ENCODE measurements at regions not wholly inside any gene's neighbourhood (a gene's known extent, or its start where the extent isn't known, plus 50 kb on each side); places are given as distances from the start of the nearest gene placed in this dataset.

DNA sequence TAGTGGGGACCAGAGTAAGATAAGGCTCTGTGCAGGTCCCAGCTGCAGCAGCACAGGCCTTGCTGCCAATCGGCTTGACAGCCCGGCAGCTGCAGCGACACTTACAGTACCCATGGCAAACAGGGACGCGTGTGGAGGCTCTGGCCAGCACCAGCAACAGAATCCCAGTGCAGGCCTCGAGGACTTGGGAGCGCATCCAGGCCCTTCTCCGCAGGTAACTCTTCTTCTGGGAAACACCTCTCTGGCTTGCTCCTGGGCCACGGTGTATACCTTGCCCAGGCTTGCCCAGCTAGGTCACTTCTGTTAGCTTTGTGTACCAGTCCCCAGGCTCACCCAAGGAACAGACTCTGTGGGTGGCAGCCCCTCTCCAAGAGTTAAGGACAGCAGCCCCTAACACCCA, 126.7 kb downstream of the CTTN start (continued):
- no peak for TF ChIP-seq EZH2 (IDR thresholded peaks at IDR 0.05; ENCODE audit: low read depth, unreplicated experiment)
- TF ChIP-seq JUNB (IDR thresholded peaks at IDR 0.05; ENCODE audit: unreplicated experiment), result no peak
- TF ChIP-seq, protein P1, sequence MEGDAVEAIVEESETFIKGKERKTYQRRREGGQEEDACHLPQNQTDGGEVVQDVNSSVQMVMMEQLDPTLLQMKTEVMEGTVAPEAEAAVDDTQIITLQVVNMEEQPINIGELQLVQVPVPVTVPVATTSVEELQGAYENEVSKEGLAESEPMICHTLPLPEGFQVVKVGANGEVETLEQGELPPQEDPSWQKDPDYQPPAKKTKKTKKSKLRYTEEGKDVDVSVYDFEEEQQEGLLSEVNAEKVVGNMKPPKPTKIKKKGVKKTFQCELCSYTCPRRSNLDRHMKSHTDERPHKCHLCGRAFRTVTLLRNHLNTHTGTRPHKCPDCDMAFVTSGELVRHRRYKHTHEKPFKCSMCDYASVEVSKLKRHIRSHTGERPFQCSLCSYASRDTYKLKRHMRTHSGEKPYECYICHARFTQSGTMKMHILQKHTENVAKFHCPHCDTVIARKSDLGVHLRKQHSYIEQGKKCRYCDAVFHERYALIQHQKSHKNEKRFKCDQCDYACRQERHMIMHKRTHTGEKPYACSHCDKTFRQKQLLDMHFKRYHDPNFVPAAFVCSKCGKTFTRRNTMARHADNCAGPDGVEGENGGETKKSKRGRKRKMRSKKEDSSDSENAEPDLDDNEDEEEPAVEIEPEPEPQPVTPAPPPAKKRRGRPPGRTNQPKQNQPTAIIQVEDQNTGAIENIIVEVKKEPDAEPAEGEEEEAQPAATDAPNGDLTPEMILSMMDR (conservative IDR thresholded peaks at IDR 0.05; ENCODE audit: low read depth in 2 of 2), result no peak
- TF ChIP-seq EZH2phosphoT487 (IDR thresholded peaks at IDR 0.05; ENCODE audit: unreplicated experiment), result no peak
- TF ChIP-seq, protein P2, sequence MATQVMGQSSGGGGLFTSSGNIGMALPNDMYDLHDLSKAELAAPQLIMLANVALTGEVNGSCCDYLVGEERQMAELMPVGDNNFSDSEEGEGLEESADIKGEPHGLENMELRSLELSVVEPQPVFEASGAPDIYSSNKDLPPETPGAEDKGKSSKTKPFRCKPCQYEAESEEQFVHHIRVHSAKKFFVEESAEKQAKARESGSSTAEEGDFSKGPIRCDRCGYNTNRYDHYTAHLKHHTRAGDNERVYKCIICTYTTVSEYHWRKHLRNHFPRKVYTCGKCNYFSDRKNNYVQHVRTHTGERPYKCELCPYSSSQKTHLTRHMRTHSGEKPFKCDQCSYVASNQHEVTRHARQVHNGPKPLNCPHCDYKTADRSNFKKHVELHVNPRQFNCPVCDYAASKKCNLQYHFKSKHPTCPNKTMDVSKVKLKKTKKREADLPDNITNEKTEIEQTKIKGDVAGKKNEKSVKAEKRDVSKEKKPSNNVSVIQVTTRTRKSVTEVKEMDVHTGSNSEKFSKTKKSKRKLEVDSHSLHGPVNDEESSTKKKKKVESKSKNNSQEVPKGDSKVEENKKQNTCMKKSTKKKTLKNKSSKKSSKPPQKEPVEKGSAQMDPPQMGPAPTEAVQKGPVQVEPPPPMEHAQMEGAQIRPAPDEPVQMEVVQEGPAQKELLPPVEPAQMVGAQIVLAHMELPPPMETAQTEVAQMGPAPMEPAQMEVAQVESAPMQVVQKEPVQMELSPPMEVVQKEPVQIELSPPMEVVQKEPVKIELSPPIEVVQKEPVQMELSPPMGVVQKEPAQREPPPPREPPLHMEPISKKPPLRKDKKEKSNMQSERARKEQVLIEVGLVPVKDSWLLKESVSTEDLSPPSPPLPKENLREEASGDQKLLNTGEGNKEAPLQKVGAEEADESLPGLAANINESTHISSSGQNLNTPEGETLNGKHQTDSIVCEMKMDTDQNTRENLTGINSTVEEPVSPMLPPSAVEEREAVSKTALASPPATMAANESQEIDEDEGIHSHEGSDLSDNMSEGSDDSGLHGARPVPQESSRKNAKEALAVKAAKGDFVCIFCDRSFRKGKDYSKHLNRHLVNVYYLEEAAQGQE (IDR thresholded peaks at IDR 0.05; ENCODE audit: unreplicated experiment), result no peak
- TF ChIP-seq, protein P3, sequence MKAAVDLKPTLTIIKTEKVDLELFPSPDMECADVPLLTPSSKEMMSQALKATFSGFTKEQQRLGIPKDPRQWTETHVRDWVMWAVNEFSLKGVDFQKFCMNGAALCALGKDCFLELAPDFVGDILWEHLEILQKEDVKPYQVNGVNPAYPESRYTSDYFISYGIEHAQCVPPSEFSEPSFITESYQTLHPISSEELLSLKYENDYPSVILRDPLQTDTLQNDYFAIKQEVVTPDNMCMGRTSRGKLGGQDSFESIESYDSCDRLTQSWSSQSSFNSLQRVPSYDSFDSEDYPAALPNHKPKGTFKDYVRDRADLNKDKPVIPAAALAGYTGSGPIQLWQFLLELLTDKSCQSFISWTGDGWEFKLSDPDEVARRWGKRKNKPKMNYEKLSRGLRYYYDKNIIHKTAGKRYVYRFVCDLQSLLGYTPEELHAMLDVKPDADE (IDR thresholded peaks at IDR 0.05), result no peak
- TF ChIP-seq POLR2AphosphoS5 (IDR thresholded peaks at IDR 0.05; ENCODE audit: low read depth), result no peak
- no peak for TF ChIP-seq NANOG (IDR thresholded peaks at IDR 0.05; ENCODE audit: borderline replicate concordance)
- TF ChIP-seq ZNF331 (CRISPR knock-in tag; IDR thresholded peaks at IDR 0.05; ENCODE audit: low read depth), result no peak

DNA sequence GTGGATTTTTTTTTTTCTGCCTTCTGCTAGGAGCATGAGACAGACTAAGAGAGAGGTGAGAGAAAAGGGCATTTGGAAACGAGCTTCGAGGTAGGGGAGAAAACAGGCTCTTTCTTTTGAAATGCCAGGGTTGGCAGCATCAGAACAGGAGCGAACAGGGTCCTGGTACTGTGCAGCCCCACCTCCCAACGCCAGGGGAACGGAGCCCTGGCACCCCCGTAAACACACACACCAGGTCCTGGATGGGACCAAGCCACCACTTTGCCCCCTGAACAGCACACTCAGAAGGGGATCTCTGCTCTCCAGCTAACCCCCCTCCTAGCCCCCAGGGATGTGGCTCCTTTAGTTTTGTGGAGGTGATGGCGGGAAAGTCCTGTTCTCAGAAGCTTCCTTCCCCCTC, 127.1 kb downstream of the CTTN start:
- ATAC-seq (no peak), DNase-seq (ENCODE audit: low spot score) (no peak)
- Mint-ChIP-seq H3K27me3 (ENCODE audit: insufficient read depth, low read depth, poor library complexity) (peaks cover 31% of the 10 kb centered on the region), H3K9me3 (peaks cover 3% of the 10 kb centered on the region; the same call in 1 of the 3 replicates), H3K27ac (no peak overlapping the region), H3K4me1 (peaks cover 65% of the 10 kb centered on the region), H3K4me3 (no peak overlapping the region; the same call in 2 of the 3 replicates), H3K36me3 (ENCODE audit: low read depth) (peaks cover 5% of the 10 kb centered on the region; the same call in 2 of the 3 replicates)
- Histone ChIP-seq H3K36me3 (ENCODE audit: insufficient read depth) (no peaks in the 10 kb centered on the region), H3K9me2 (ENCODE audit: insufficient read depth) (no peaks in the 10 kb centered on the region), H3K27ac (ENCODE audit: low read depth) (peak overlapping the region; percentile 69; the same call in 1 of the 2 replicates), H4K20me1 (replicated peaks; ENCODE audit: insufficient read depth) (no peaks in the 10 kb centered on the region; the same call in 1 of the 2 replicates), H3F3A (replicated peaks; ENCODE audit: low read depth) (no peaks in the 10 kb centered on the region), H2AFZ (no peak overlapping the region), H3K4me1 (ENCODE audit: insufficient read depth) (peaks cover 25% of the 10 kb centered on the region), H3K79me2 (replicated peaks; ENCODE audit: insufficient read depth) (peaks cover 11% of the 10 kb centered on the region; the same call in 1 of the 2 replicates), H3K4me3 (no peak overlapping the region), H3K27me3 (ENCODE audit: insufficient read depth) (no peaks in the 10 kb centered on the region), H3K4me2 (peak overlapping the region; percentile 71; the same call in 1 of the 2 replicates)
- TF ChIP-seq ZNF114 (CRISPR knock-in tag; IDR thresholded peaks at IDR 0.05), result no peak
- TF ChIP-seq, protein P4, sequence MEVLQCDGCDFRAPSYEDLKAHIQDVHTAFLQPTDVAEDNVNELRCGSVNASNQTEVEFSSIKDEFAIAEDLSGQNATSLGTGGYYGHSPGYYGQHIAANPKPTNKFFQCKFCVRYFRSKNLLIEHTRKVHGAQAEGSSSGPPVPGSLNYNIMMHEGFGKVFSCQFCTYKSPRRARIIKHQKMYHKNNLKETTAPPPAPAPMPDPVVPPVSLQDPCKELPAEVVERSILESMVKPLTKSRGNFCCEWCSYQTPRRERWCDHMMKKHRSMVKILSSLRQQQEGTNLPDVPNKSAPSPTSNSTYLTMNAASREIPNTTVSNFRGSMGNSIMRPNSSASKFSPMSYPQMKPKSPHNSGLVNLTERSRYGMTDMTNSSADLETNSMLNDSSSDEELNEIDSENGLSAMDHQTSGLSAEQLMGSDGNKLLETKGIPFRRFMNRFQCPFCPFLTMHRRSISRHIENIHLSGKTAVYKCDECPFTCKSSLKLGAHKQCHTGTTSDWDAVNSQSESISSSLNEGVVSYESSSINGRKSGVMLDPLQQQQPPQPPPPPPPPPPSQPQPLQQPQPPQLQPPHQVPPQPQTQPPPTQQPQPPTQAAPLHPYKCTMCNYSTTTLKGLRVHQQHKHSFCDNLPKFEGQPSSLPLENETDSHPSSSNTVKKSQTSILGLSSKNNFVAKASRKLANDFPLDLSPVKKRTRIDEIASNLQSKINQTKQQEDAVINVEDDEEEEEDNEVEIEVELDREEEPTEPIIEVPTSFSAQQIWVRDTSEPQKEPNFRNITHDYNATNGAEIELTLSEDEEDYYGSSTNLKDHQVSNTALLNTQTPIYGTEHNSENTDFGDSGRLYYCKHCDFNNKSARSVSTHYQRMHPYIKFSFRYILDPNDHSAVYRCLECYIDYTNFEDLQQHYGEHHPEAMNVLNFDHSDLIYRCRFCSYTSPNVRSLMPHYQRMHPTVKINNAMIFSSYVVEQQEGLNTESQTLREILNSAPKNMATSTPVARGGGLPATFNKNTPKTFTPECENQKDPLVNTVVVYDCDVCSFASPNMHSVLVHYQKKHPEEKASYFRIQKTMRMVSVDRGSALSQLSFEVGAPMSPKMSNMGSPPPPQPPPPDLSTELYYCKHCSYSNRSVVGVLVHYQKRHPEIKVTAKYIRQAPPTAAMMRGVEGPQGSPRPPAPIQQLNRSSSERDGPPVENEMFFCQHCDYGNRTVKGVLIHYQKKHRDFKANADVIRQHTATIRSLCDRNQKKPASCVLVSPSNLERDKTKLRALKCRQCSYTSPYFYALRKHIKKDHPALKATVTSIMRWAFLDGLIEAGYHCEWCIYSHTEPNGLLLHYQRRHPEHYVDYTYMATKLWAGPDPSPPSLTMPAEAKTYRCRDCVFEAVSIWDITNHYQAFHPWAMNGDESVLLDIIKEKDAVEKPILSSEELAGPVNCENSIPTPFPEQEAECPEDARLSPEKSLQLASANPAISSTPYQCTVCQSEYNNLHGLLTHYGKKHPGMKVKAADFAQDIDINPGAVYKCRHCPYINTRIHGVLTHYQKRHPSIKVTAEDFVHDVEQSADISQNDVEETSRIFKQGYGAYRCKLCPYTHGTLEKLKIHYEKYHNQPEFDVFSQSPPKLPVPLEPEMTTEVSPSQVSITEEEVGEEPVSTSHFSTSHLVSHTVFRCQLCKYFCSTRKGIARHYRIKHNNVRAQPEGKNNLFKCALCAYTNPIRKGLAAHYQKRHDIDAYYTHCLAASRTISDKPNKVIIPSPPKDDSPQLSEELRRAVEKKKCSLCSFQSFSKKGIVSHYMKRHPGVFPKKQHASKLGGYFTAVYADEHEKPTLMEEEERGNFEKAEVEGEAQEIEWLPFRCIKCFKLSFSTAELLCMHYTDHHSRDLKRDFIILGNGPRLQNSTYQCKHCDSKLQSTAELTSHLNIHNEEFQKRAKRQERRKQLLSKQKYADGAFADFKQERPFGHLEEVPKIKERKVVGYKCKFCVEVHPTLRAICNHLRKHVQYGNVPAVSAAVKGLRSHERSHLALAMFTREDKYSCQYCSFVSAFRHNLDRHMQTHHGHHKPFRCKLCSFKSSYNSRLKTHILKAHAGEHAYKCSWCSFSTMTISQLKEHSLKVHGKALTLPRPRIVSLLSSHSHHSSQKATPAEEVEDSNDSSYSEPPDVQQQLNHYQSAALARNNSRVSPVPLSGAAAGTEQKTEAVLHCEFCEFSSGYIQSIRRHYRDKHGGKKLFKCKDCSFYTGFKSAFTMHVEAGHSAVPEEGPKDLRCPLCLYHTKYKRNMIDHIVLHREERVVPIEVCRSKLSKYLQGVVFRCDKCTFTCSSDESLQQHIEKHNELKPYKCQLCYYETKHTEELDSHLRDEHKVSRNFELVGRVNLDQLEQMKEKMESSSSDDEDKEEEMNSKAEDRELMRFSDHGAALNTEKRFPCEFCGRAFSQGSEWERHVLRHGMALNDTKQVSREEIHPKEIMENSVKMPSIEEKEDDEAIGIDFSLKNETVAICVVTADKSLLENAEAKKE (CRISPR knock-in tag; IDR thresholded peaks at IDR 0.05), result no peak

All from GM23338 (cell line).